ENCODE measurements at regions not wholly inside any gene's neighbourhood (a gene's known extent, or its start where the extent isn't known, plus 50 kb on each side); places are given as distances from the start of the nearest gene placed in this dataset.

DNA sequence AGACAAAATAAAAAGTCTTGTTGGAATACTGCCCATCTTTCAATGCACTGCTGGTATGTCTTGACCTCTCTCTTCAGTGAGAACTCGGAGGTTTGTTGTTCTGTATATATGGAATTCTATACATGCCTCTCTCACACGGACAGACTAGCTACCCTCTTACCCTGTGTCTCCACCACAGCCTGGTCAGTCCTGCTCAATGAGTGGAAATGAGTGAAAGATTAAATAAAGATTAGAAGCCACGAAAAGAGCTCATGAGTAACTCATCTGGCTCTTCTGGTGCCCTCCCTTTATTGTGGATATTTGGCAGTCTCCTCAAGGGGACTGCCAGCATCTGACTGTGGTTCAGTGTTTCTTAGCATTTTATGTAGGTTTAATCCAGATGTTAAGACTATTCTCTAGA lies 262.8 kb upstream of the MAP3K7 start:
- 35 to 39% methylated on average over 3 of the region's 3 CpGs for WGBS, 2 donors
- FAIRE-seq, result no peak
- no peaks in the 10 kb centered on the region for H3K9me3 ChIP-seq
- TF ChIP-seq CTCF (IDR thresholded peaks at IDR 0.05), result no peak
- intact Hi-C loops (cut with DNase I), result no loop called here
- no peaks in the 10 kb centered on the region for H3K27me3 ChIP-seq
- no peak for ATAC-seq
- no peak overlapping the region for H3K4me3 ChIP-seq
- no peak overlapping the region for H3K27ac ChIP-seq
- H3K4me1 ChIP-seq, result no peaks in the 10 kb centered on the region
- DNase-seq, result no peak
- no peaks in the 10 kb centered on the region for H3K36me3 ChIP-seq

GRCh38 chr6:90846824-90847223 lies 260.0 kb upstream of the MAP3K7 start:
- Histone ChIP-seq H3K36me3 (no peaks in the 10 kb centered on the region), H3K27ac (no peak overlapping the region), H3K4me3 (no peak overlapping the region), H3K9me3 (no peaks in the 10 kb centered on the region), H3K27me3 (no peaks in the 10 kb centered on the region), H3K4me1 (no peaks in the 10 kb centered on the region)
- ATAC-seq (no peak), FAIRE-seq (no peak), DNase-seq (no peak)
- intact Hi-C loops (cut with DNase I), result no loop called here
- no peak for TF ChIP-seq CTCF (IDR thresholded peaks at IDR 0.05)

- Histone ChIP-seq H3K36me3 (no peaks in the 10 kb centered on the region), H3K4me3 (no peak overlapping the region), H3K4me1 (peaks cover 0 to 5% (median 4%) of the 10 kb centered on the region in 3 donors), H3K9me3 (no peaks in the 10 kb centered on the region), H3K27me3 (no peaks in the 10 kb centered on the region), H3K27ac (peak overlapping the region in 3 of 4 donors; percentile 1 to 64 (median 31))
- ATAC-seq (peak; percentile 98 to 100 (median 99)), DNase-seq (peak in 5 of 6 donors; percentile 68 to 79 (median 78)), FAIRE-seq (no peak)
- TF ChIP-seq CTCF (IDR thresholded peaks at IDR 0.05), result no peak
- intact Hi-C loops (cut with DNase I), result no loop called here
- WGBS, 2 donors, result 20 to 21% methylated on average over 6 of the region's 6 CpGs
Measured at GRCh38 chr6:90835596-90836212, 248.8 kb upstream of the MAP3K7 start.

GRCh38 chr6:90829311-90829710 lies 242.4 kb upstream of the MAP3K7 start:
- no peaks in the 10 kb centered on the region for H3K4me1 ChIP-seq
- no peak for TF ChIP-seq CTCF (IDR thresholded peaks at IDR 0.05)
- DNase-seq, result no peak
- no peak overlapping the region for H3K4me3 ChIP-seq
- H3K36me3 ChIP-seq, result no peaks in the 10 kb centered on the region
- no peak overlapping the region for H3K27ac ChIP-seq
- intact Hi-C loops (cut with DNase I), result no loop called here
- H3K27me3 ChIP-seq, result no peaks in the 10 kb centered on the region
- ATAC-seq, result no peak
- WGBS, 2 donors, result 49 to 56% methylated on average over 2 of the region's 2 CpGs
- H3K9me3 ChIP-seq, result no peaks in the 10 kb centered on the region
- no peak for FAIRE-seq

GRCh38 chr6:90820436-90820835 lies 233.6 kb upstream of the MAP3K7 start:
- FAIRE-seq (no peak), ATAC-seq (no peak), DNase-seq (no peak)
- no peak overlapping the region for H3K27ac ChIP-seq
- H3K9me3 ChIP-seq, result no peaks in the 10 kb centered on the region
- TF ChIP-seq CTCF (IDR thresholded peaks at IDR 0.05), result no peak
- no peak overlapping the region for H3K4me3 ChIP-seq
- no peaks in the 10 kb centered on the region for H3K27me3 ChIP-seq
- H3K4me1 ChIP-seq, result no peaks in the 10 kb centered on the region
- intact Hi-C loops (cut with DNase I), result no loop called here
- H3K36me3 ChIP-seq, result no peaks in the 10 kb centered on the region
